ENCODE measurements at regions not wholly inside any gene's neighbourhood (a gene's known extent, or its start where the extent isn't known, plus 50 kb on each side); places are given as distances from the start of the nearest gene placed in this dataset.
"Not testable (repeated sequence)": the region's sequence is repeated elsewhere in the genome, so short reads cannot be mapped to it uniquely, and the experiment has no call there.

DNA sequence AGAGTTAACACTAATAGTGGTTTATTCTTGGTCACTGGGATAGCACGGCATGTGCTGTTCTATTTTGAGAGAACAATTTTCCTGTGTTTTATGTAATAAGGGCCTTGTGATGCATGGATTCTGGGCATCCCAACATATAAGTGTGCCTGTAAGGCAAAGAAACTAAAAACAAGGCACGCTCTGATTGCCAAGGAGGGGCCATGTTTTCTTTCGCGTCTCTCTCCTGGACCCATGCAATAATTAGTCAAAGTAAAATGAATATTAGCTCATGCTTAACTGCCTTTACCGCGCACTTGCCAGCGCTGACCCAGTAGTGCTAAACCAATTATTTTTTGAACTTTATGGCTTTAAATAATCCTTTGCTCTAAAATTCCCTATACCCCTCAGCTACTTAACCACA, 140.9 kb downstream of the PSAT1 start:
- no peak for DNase-seq (ENCODE audit: low spot score)

GRCh38 chr9:78438211-78438610, 141.3 kb downstream of the PSAT1 start:
- DNase-seq (ENCODE audit: low spot score): no peak

DNA sequence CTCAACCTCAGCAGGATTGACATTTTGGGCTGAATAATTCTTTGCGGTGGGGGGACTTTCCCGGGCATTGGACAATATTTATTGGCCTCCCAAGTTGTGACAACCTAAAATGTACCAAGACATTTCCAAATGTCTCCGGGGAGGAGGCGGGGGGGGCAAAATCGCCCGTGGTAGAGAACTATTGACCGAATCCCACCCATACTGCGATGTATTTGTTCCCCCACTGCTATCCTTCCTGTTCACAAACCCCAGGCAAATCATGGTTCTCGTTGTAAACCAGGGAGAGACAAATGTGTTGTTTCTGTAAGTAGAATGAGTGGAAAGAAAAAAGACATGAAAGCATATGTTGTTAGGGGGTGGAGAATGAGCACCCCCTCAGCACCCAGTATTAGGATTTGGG, 141.9 kb downstream of the PSAT1 start:
- DNase-seq (ENCODE audit: low spot score): no peak

DNA sequence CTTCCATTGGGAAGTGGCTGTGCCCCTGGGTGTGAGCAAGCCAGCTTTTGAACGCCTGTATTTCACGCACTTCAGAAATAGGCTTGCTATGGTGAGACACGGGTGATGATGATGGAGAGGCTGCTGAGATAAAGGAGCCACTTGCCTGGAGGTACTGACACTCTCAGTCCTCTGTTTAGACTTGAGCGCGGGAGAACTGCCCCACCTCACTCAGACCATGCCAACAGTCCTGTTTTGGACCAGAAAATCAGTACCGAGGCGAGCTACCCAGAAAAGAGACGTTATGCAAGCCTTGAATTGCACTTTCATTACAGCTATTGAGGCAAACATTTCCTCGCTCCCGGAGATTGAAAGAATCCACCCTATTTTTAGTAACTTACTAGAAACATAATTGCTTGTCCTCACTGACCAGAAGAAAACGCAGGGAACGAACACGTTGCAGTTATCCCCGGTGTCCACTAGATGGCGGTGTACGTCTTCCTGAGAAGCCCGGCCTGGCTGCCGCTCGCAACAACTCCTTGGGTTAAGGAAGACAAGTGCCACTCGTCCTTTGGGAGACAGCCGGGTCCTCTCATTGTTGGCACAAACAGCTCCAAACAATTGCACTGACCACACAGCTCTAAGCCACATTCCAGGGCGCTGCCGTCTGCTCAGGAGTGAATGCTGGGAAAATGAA, 142.4 kb downstream of the PSAT1 start:
- no peak for DNase-seq (ENCODE audit: low spot score)

- DNase-seq (ENCODE audit: low spot score): no peak
Observed at GRCh38 chr9:78439866-78440830, 143.2 kb downstream of the PSAT1 start.

GRCh38 chr9:78441396-78441795, 144.5 kb downstream of the PSAT1 start:
- DNase-seq (ENCODE audit: low spot score): no peak

GRCh38 chr9:78441822-78442431, 145.0 kb downstream of the PSAT1 start:
- no peak for DNase-seq (ENCODE audit: low spot score)

- DNase-seq (ENCODE audit: low spot score): not testable (repeated sequence)
Observed at GRCh38 chr9:78442577-78442976, 145.7 kb downstream of the PSAT1 start.

DNA sequence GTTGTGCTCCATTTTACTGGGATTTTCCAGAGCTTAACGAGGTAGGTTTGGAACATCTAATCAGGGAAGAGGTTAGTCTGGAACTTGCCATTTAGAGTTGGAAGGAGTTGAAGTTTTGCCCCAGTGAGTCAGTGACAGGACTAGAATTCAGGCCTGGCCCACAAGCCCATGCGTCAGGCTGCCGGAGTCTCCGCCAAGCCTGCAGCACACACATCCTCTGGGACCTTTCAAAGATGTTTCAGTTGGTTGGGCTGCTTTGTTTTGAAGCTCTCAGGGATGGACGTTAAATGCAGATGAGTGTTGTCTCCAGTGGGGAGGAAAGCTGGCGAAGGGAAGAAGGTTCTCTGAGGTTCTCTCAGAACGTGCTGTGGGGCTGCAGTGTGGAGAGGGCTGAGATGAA, 147.0 kb downstream of the PSAT1 start:
- DNase-seq (ENCODE audit: low spot score): no peak

- DNase-seq (ENCODE audit: low spot score): no peak
Observed at GRCh38 chr9:78448960-78449673, 152.2 kb downstream of the PSAT1 start.

DNA sequence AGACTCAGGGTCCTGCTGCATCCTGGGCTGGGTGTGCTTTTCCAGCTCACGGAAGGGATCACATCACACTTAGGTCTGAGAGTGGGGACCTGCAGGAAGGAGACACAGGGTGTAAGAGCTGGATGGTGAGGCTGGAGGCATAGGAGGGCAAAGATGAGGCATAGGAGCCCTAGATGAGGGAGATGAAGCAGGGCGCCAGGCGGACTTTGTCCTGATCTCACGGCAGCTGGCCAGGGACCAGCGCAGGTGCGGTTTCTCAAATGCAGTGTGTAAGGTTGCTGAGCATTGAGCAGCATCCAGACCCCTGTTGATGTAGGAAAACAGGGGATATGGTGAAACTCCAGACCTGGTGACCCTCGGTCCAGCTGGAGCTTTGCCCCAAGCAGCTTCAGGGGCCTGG, 156.5 kb downstream of the PSAT1 start:
- DNase-seq (ENCODE audit: low spot score): no peak

- no peak for DNase-seq (ENCODE audit: low spot score)
Observed at GRCh38 chr9:78462611-78463010, 165.7 kb downstream of the PSAT1 start.

- DNase-seq (ENCODE audit: low spot score): no peak
Observed at GRCh38 chr9:78463750-78464149, 166.8 kb downstream of the PSAT1 start.

- DNase-seq (ENCODE audit: low spot score): no peak
Observed at GRCh38 chr9:78468231-78468630, 171.3 kb downstream of the PSAT1 start.

DNA sequence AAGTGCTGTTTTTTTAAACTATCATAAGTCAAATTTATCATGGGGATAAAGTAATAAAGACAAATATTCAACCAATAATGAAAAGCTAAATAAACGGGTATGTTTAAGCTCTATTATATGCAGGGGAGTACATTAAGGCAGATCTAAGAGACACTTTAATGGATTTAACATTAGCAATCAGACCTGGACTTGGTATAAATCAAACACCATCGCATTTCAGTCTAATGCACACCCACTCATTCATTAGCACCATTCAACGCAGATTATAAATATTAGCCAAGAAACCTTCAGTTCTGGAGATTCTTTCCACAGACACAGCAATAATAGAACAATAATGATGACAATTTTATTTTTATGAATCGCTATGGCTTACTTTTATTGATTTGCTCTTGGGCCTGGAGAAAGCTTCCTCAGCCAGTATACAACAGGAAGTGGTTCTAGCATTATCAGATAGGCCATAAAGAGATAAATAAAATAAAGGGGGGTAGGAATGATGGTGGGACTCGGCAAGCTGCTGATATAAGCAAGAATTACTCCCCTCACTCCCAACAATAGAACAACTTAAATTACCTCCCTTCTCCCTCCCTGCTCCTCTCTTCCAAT, 172.2 kb downstream of the PSAT1 start:
- DNase-seq (ENCODE audit: low spot score): no peak

DNA sequence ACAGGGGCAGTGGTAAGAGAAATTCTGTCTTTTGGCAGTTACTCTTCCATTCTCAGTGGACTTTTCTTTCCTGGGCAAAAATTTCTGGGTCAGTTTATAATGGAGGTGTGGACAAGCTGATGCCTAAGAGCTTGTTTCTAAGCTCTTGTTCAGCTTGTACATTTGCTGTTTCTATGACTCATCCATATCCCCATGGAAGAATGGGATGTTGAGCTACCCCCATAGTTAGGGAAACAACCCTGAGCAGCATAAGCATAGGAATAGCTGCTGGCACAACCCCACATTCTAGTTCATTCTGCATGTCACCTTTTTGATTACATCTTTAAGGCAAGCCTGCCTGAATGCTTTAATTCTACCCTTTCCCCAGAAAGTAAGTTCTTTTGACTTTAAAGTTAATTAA, 173.3 kb downstream of the PSAT1 start:
- no peak for DNase-seq (ENCODE audit: low spot score)

- DNase-seq (ENCODE audit: low spot score): no peak
Observed at GRCh38 chr9:78470741-78471140, 173.8 kb downstream of the PSAT1 start.

DNA sequence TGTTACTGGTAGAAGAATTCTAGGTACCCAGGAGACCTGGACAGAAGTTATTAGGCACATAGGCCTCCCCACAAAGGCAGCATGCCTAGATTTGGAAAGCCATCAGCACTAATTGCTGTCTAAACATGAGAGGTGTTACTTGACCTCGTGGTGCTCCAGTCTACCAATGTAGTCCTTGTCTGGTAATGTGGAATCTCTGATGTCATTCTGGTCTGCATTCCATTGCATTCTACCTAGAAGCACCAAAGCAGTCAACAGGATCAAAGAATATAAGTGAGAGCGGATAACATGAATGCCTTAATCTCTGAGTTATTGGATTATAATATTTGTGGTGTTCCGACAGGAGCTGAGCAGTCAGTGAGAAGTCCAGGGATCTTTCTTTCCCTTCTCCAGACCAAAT, 175.2 kb downstream of the PSAT1 start:
- no peak for DNase-seq (ENCODE audit: low spot score)

DNA sequence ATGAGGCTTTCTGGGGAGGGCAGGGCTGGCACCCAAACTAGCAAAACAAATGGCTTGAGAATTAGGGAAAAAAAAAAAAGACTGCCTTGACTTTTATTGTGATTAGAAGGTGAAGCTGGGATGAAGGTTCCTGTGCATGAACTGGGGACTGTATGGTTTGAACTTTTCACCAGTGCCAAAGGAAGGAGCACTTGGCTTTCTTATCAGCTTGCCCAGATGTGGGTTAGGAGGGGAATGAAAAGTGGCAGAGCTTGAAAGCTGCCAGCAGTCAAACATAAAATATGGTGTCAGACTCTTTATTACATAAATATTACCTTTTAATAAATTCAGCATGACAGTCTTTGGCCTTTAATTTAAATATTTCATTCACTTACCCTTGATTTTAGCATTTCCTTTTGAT, 182.5 kb downstream of the PSAT1 start:
- no peak for DNase-seq (ENCODE audit: low spot score)

- DNase-seq (ENCODE audit: low spot score): no peak
Observed at GRCh38 chr9:78486661-78487060, 189.7 kb downstream of the PSAT1 start.

- DNase-seq (ENCODE audit: low spot score): no peak
Observed at GRCh38 chr9:78490231-78490630, 193.3 kb downstream of the PSAT1 start.
